HS-27A (cell line): ENCODE measurements at regions not wholly inside any gene's neighbourhood (a gene's known extent, or its start where the extent isn't known, plus 50 kb on each side); places are given as distances from the start of the nearest gene placed in this dataset.

Experiments used
- DNase-seq: peaks from one replicate; pipeline ENCODE4 v3.0.0-alpha.2; 2012; ENCODE audit warnings: low read depth, missing footprints

GRCh38 chr20:21575981-21576740 lies 62.3 kb upstream of the NKX2-2 start:
- DNase-seq: no peak

GRCh38 chr20:21575167-21575566 lies 61.3 kb upstream of the NKX2-2 start:
- DNase-seq: no peak

- no peak for DNase-seq
These were observed 60.6 kb upstream of the NKX2-2 start for GRCh38 chr20:21574443-21574842.

- DNase-seq: no peak
These were observed 59.4 kb upstream of the NKX2-2 start for GRCh38 chr20:21573259-21573658.

- DNase-seq: no peak
These were observed 58.2 kb upstream of the NKX2-2 start for GRCh38 chr20:21571841-21572690.

- no peak for DNase-seq
These were observed 56.6 kb upstream of the NKX2-2 start for GRCh38 chr20:21570285-21570992.

- no peak for DNase-seq
These were observed 55.7 kb upstream of the NKX2-2 start for GRCh38 chr20:21569586-21569985.

GRCh38 chr20:21564127-21564773 lies 50.4 kb upstream of the NKX2-2 start:
- no peak for DNase-seq
